NCI-H748 (cell line): ENCODE measurements at regions not wholly inside any gene's neighbourhood (a gene's known extent, or its start where the extent isn't known, plus 50 kb on each side); places are given as distances from the start of the nearest gene placed in this dataset.

ENCODE experiments used
- DNase-seq: peaks from one replicate; lab custom pipeline; 2025; ENCODE audit not compliant: unreplicated experiment; lab: John Stamatoyannopoulos, UW

GRCh38 chr1:88104236-88104635, 579.8 kb upstream of the PKN2 start:
- DNase-seq = no peak

GRCh38 chr1:88104886-88105285, 579.2 kb upstream of the PKN2 start:
- no peak for DNase-seq

GRCh38 chr1:88111816-88112215, 572.3 kb upstream of the PKN2 start:
- DNase-seq = no peak

- DNase-seq = no peak
Observed at GRCh38 chr1:88117597-88117996, 566.5 kb upstream of the PKN2 start.

GRCh38 chr1:88118176-88118845, 565.8 kb upstream of the PKN2 start:
- no peak for DNase-seq

- DNase-seq = no peak
Observed at GRCh38 chr1:88124614-88125013, 559.5 kb upstream of the PKN2 start.

- DNase-seq = no peak
Observed at GRCh38 chr1:88126467-88126866, 557.6 kb upstream of the PKN2 start.

GRCh38 chr1:88133991-88134390, 550.1 kb upstream of the PKN2 start:
- no peak for DNase-seq

GRCh38 chr1:88134983-88135921, 548.8 kb upstream of the PKN2 start:
- DNase-seq = no peak

- no peak for DNase-seq
Observed at GRCh38 chr1:88139633-88140032, 544.4 kb upstream of the PKN2 start.

GRCh38 chr1:88140325-88140724, 543.7 kb upstream of the PKN2 start:
- no peak for DNase-seq

- DNase-seq = no peak
Observed at GRCh38 chr1:88141499-88142074, 542.5 kb upstream of the PKN2 start.

- DNase-seq = no peak
Observed at GRCh38 chr1:88145752-88146151, 538.3 kb upstream of the PKN2 start.

- DNase-seq = no peak
Observed at GRCh38 chr1:88149686-88150085, 534.4 kb upstream of the PKN2 start.

- DNase-seq = no peak
Observed at GRCh38 chr1:88150330-88150729, 533.7 kb upstream of the PKN2 start.

GRCh38 chr1:88163187-88163586, 520.9 kb upstream of the PKN2 start:
- no peak for DNase-seq

- no peak for DNase-seq
Observed at GRCh38 chr1:88168126-88168525, 515.9 kb upstream of the PKN2 start.

GRCh38 chr1:88169139-88169538, 514.9 kb upstream of the PKN2 start:
- DNase-seq = no peak

GRCh38 chr1:88169939-88170338, 514.1 kb upstream of the PKN2 start:
- no peak for DNase-seq

GRCh38 chr1:88175120-88175630, 508.9 kb upstream of the PKN2 start:
- no peak for DNase-seq

GRCh38 chr1:88175631-88176226, 508.3 kb upstream of the PKN2 start:
- DNase-seq = no peak
